ENCODE measurements at regions not wholly inside any gene's neighbourhood (a gene's known extent, or its start where the extent isn't known, plus 50 kb on each side); places are given as distances from the start of the nearest gene placed in this dataset.

DNA sequence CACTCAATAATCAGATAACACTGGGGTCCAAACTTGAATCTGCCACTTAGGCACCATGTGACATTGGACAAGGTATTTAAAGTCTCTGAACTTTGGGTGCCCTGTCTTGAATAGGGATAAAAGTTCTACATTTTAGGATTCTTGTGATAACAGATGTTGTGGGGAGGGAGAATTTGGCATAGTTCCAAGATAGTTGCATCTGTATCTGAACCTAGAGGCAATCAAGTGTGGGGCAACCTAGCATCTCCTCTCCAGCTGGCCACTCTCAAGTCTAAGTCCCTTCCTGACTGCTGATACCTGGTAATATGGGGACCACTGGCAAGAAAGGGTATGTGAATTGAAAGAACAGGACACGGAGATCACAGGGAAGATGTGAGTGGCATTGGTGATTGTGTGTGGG lies 256.1 kb downstream of the FOXO1 start:
- DNase-seq (ENCODE audit: low spot score), result no peak
- no peak for TF ChIP-seq CTCF (IDR thresholded peaks at IDR 0.05; ENCODE audit: extremely low read depth, missing control alignments)

- no peak for DNase-seq (ENCODE audit: low spot score)
- no peak for TF ChIP-seq CTCF (IDR thresholded peaks at IDR 0.05; ENCODE audit: extremely low read depth, missing control alignments)
Measured at GRCh38 chr13:40420160-40420740, 246.2 kb downstream of the FOXO1 start.

DNA sequence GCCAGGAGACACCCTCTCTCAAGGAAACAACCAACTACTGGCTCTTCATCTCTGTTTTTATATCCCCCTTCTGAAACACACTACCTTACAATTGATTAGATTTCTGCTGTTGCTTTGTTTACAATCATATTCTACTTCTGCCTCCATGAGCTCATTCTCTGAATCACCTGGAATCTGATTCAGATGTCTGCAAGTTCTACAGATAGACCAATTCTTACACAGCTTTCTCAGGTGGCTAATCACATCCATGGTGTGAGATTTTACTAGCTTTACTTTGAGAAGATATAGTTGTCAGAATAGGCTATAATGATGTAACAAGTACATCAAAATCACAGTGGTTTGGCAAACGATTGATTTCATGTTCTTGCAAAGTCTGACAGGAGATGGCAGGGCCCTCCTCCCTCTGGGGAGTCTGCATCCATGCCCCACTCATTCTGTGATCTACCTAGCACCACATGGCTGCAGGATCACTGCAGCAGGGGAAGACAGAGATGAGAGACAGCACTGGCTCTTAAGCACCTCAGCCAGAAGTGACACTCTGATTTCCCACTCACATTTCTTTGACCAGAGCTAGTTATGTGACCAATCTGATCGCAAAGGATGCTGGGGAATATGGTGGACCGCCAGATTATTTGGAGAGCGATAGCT lies 243.7 kb downstream of the FOXO1 start:
- DNase-seq (ENCODE audit: low spot score), result no peak
- TF ChIP-seq CTCF (IDR thresholded peaks at IDR 0.05; ENCODE audit: extremely low read depth, missing control alignments), result no peak

DNA sequence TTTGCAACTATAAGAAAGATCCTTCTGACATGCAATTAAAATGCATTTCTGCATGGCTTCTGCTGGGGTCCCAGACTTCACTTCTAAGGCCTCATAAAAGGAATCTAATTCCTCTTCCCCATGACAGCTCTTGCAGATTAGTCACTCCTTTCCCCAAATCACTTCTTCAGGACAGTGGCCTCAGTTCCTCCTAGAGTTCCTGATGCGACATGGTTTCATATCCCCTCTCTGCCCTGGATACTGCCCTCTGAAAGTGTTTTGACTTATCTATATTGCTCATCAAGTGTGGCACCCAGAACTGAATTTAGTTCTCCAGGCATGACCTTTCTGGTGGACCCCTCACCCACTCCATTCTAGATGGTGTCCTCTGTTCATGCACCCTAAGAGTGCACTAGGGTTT lies 238.1 kb downstream of the FOXO1 start:
- DNase-seq (ENCODE audit: low spot score), result no peak
- TF ChIP-seq CTCF (IDR thresholded peaks at IDR 0.05; ENCODE audit: extremely low read depth, missing control alignments), result no peak

DNA sequence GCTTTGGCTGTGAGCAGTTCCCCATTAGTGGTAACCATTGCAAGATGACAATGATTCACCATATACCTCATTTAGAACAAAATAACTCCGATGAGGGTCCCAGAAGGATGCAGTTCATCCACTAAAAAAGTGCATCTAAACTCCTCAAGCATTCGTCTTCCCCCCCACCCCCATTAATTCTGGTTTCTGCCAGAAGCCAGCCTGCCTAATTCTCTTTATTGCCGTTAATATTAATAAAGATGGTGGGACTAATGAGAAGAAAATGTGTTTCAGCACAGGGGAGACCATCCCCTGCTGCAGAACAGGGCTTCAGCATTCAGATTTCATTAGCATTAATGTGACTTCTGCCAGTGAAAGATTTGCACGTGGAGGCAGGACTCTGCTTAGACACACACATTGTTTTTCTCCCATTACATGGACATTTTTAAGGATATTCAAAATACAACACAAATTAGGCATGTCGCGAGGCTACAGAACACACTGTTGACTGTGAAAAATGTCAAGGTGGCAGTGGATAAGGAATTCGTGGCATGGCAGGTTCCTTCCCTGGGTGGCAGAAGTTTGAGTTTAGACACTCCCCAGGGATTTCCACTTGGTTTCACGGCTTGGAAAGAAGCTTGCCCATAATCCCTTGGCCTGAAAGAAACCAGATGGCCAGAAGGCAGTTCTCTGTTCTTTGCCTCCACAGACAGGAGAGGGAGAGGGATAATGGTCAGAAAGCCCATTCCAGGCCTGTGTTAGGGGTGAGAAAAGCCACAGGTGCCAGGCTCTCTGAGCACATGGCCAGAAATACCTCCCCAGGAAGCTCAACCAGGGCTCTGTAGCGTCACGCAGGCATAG lies 236.5 kb downstream of the FOXO1 start:
- DNase-seq (ENCODE audit: low spot score), result no peak

DNA sequence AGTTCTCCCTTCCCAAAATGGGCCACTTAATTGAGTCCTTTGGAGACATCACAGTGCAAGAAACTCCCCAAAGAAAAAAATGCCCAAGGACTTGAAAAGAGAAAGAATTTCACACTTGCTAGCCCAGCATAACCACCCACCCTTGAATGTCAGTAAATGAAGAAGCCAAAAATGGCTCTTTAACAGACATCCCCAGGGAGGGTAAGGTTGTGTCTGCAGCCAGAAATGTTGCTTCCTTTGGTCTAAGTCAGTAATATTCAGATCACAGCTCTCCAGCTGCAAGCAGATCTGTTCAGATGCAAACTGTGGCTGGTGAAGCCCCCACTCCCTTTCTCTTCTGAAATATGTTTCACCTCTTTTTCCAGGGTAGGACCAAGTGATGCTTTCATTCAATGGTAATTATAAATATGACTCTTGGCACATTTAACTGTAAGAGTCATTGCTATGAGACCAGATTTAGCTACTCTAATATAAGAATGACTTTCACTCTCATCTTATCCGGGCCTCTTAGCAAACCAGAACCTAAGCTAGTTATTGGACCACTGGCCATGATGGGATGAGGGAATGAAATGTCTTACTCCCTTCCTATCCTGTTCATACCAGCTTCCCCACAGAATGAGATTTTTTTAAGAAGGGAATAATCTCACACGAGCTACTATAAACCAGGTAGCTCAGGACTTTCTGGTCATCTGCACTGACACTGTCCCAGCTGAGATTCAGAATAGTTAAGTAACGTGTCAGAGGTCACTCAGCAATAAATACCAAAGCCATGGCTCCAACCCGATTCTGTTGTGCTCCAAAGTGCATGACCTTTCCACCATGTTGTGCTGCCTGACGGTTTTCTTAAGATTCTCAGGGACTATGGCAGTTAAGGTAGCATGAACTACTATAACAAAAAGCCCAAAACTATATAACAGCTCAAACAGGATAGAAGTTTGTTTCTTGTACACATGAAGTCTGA lies 234.1 kb downstream of the FOXO1 start:
- TF ChIP-seq CTCF (IDR thresholded peaks at IDR 0.05; ENCODE audit: extremely low read depth, missing control alignments), result no peak
- DNase-seq (ENCODE audit: low spot score), result peak; percentile 48

More for the DNA sequence above, 236.5 kb downstream of the FOXO1 start:
- TF ChIP-seq CTCF (IDR thresholded peaks at IDR 0.05; ENCODE audit: extremely low read depth, missing control alignments), result no peak

All from GM20000 (cell line).